NK-92 (cell line): ENCODE measurements at regions not wholly inside any gene's neighbourhood (a gene's known extent, or its start where the extent isn't known, plus 50 kb on each side); places are given as distances from the start of the nearest gene placed in this dataset.

ENCODE experiments used
- DNase-seq: peaks from one replicate; lab custom pipeline; 2025; ENCODE audit not compliant: unreplicated experiment; lab: John Stamatoyannopoulos, UW

- no peak for DNase-seq
Observed at GRCh38 chr2:16303761-16304160, 361.9 kb downstream of the CYRIA start.

- no peak for DNase-seq
Observed at GRCh38 chr2:16303273-16303577, 362.4 kb downstream of the CYRIA start.

GRCh38 chr2:16302431-16303272 is 362.3 kb downstream of the MYCN start:
- no peak for DNase-seq

GRCh38 chr2:16301961-16302360 is 361.6 kb downstream of the MYCN start:
- no peak for DNase-seq

- no peak for DNase-seq
Observed at GRCh38 chr2:16298866-16299265, 358.5 kb downstream of the MYCN start.

GRCh38 chr2:16296331-16297250 is 356.2 kb downstream of the MYCN start:
- no peak for DNase-seq

GRCh38 chr2:16296038-16296290 is 355.6 kb downstream of the MYCN start:
- no peak for DNase-seq

GRCh38 chr2:16294791-16295190 is 354.4 kb downstream of the MYCN start:
- DNase-seq = no peak

- DNase-seq = no peak
Observed at GRCh38 chr2:16293871-16294270, 353.5 kb downstream of the MYCN start.

- DNase-seq = no peak
Observed at GRCh38 chr2:16293398-16293797, 353.0 kb downstream of the MYCN start.

- DNase-seq = no peak
Observed at GRCh38 chr2:16291731-16292550, 351.6 kb downstream of the MYCN start.

GRCh38 chr2:16291226-16291625 is 350.9 kb downstream of the MYCN start:
- DNase-seq = no peak

GRCh38 chr2:16290311-16291020 is 350.1 kb downstream of the MYCN start:
- DNase-seq = no peak

GRCh38 chr2:16288371-16289112 is 348.2 kb downstream of the MYCN start:
- no peak for DNase-seq

- no peak for DNase-seq
Observed at GRCh38 chr2:16287831-16288230, 347.5 kb downstream of the MYCN start.

GRCh38 chr2:16287281-16287680 is 346.9 kb downstream of the MYCN start:
- DNase-seq = no peak

- no peak for DNase-seq
Observed at GRCh38 chr2:16285813-16286510, 345.6 kb downstream of the MYCN start.

GRCh38 chr2:16284941-16285625 is 344.7 kb downstream of the MYCN start:
- no peak for DNase-seq
